ENCODE measurements at regions not wholly inside any gene's neighbourhood (a gene's known extent, or its start where the extent isn't known, plus 50 kb on each side); places are given as distances from the start of the nearest gene placed in this dataset.
"Not testable (repeated sequence)": the region's sequence is repeated elsewhere in the genome, so short reads cannot be mapped to it uniquely, and the experiment has no call there.

DNA sequence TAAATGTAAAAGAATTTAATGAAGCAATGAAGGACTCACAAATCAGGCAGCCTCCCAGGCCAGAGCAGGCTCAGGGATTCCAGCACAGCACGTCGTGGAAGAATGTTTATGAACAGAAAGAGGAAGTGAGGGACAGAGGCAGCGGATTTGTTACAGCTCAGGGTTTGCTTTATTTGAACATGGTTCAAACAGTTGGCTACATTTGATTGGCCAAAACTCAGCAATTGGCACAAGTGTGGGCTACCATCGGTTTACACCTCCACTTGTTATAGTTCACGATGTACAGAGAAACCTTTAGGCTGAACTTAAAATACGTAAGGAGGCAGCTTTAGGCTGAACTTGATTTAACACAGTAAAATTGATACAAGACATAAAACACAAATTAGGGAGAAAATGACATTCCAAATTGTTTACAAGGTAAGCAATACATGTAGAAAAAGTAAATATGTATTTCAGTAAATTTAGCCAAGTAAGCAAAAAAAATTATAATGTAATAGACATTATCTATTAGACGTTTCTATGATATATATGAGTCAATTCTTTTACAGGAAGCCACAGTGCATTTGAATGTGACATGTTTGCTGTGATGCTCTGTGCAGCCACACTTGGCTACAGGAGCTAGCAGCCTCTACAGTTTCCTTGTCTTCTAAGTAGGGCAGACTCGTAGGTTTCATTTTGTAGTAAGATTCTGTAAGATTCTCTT is 126.5 kb downstream of the ADSS2 start:
- peak; percentile 76 to 78 for DNase-seq

- no peak for DNase-seq
Measured at GRCh38 chr1:244326757-244327156, 125.0 kb downstream of the ADSS2 start.

DNA sequence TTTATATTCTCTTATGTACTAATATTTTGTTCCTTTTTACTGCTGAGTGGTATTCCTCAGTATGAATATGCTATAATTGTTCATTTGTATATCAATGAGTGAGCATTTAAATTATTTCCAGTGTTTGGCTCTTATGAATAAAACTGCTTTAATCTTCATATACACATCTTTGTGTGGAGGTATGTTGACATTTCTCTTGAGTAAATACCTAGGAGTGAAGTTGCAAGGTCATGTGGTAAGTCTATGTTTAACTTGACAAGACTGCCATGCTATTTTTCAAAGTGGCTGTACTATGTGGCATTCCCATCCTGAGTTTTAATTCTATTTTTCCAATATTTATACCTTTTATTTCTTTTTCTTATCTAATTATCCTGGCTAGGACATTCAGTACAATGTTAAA is 124.2 kb downstream of the ADSS2 start:
- no peak for DNase-seq

DNA sequence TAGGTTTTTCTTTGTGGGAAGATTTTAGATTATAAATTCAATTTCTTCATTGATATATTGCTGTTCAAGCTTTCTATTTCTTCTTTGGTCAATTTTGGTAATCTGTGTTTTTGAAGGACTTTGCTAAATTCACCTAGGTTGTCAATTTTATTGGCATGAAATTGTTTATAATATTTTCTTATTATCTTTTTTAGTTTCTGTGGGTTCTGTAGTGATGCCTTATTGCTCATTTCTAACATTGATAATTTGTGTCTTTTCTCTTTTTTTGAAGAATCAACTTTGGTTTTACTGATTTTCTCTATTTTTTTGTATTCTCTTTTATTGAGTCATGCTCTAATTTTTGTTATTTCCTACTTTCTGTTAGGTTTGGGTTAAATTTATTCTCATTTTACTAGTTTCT is 123.2 kb downstream of the ADSS2 start:
- DNase-seq: no peak

GRCh38 chr1:244329591-244330317 is 122.0 kb downstream of the ADSS2 start:
- no peak for DNase-seq

DNA sequence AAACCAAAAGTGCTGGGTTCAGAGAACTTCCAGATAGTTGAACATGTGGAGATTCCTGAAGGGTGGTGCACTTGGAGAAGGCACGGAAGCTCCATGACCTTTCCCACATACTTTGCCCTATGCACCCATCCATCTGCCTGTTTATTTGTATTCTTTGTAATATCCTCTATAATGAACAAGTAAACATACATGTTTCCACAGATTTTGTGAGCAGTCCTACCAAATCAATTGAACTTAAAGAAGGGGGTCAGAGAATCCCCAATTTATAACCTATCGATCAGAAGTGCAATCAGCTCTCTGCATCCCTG is 121.4 kb downstream of the ADSS2 start:
- DNase-seq: no peak

- not testable (repeated sequence) for DNase-seq
Measured at GRCh38 chr1:244332761-244333160, 118.9 kb downstream of the ADSS2 start.

DNA sequence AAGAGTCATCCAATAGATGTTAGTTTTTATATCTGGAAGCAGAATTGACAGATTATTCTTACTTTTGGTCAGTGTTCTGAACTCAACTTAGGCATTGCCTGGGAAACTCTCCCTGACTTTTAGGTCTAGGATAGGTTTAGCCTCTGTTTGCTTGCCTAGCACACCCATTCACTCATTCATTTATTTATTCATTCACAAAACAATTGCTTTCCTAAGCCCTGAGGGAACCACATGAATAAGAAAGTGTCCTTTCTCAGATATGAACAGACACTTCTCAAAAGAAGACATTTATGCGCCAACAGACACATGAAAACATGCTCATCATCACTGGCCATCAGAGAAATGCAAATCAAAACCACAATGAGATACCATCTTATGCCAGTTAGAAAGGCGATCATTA is 117.4 kb downstream of the ADSS2 start:
- not testable (repeated sequence) for DNase-seq

GRCh38 chr1:244334842-244335241 is 116.9 kb downstream of the ADSS2 start:
- not testable (repeated sequence) for DNase-seq

DNA sequence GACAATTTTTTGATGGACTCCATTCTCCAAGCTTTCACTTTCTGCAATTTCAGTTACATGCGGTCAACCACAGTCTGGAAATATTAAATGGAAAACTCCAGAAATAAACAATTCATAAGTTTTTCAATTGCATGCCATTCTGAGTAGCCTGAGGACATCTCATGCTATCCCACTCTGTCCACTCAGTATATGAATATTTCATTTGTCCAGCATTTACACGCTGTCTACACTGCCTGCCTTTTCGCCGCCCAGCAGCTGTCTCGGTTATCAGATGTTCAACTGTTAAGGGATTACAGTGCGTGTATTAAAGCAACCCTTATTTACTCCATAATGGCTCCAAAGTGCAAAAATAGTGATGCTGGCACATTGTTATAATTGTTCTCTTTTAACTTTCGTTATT is 116.3 kb downstream of the ADSS2 start:
- DNase-seq: no peak

DNA sequence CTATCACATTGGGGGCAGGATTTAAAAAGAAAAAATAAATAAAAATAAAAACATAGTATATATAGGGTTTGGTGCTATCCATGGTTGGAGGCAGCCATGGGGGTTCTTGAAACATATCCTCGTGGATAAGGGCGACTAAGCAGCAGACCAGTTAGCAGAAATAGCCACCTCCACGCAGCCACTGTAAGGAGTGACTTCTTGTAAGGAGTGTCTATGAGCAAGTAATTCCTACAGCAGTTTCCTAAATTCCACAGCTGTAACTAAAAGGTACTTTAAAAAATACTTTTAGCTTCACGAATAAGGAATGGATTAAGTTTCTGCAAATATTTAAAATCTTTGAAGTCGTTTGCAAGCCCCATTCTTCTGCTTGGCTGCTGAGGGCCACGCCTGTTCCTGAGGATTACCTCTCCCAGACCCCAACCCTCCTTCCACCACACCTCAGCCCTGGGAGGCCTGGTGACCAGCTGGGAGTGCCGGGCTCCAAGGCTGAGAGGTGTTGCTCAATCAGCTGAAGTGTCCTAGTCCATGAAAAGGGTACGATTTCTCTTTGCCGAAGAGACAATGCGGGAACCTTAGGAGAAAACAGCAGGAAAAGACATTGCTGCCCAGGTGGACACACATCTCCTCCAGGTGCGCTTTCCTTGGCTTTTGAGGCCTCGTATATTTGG is 115.3 kb downstream of the ADSS2 start:
- DNase-seq: no peak

- no peak for DNase-seq
Measured at GRCh38 chr1:244337839-244338238, 113.9 kb downstream of the ADSS2 start.

DNA sequence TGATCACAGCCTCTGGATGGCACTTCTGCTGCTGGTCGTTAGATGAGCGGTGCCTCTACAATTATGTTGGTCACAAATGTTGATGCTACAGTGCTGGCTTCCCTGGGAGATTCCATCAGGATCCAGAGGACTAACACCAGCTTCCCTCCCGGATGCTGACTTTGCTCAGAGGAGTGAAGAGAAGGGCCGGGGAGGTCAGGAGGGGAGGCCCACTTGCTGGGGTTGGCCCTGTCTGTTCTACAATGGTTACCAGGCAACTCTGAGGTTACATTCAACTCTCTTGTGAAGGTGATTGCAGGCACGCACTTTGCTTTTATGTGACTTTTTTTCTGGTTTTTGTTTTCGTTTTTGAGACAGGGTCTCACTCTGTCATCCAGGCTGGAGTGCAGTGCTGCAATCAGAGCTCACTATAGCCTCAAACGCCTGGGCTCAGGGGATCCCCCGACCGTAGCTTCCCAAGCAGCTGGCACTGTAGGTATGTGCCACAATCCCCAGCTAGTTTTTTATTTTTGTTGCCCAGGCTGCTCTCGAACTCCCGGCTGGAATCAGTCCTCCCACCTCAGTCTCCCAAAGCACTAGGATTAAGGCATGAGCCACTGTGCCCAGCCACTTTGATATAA is 112.5 kb downstream of the ADSS2 start:
- no peak for DNase-seq

- DNase-seq: no peak
Measured at GRCh38 chr1:244339776-244340175, 111.9 kb downstream of the ADSS2 start.

DNA sequence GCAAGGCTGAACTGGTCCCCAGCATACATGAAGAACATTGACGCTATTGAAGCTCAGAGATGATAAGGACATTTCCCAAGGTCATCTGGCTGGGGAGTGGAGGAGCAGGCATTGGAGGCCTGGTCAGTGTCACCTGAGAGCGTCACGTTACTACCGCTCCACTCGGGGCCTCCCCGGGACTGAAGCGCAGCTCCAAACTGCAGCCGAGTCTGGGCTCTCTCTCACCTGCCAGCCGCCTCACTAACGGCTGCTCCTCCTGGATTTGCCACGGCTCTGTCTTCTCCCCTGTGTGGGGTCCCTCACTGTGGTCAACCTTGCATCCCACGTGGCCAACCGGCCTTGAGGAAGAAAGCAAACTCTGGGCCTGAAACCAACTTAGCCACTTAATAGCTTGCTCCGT is 111.3 kb downstream of the ADSS2 start:
- DNase-seq: no peak

DNA sequence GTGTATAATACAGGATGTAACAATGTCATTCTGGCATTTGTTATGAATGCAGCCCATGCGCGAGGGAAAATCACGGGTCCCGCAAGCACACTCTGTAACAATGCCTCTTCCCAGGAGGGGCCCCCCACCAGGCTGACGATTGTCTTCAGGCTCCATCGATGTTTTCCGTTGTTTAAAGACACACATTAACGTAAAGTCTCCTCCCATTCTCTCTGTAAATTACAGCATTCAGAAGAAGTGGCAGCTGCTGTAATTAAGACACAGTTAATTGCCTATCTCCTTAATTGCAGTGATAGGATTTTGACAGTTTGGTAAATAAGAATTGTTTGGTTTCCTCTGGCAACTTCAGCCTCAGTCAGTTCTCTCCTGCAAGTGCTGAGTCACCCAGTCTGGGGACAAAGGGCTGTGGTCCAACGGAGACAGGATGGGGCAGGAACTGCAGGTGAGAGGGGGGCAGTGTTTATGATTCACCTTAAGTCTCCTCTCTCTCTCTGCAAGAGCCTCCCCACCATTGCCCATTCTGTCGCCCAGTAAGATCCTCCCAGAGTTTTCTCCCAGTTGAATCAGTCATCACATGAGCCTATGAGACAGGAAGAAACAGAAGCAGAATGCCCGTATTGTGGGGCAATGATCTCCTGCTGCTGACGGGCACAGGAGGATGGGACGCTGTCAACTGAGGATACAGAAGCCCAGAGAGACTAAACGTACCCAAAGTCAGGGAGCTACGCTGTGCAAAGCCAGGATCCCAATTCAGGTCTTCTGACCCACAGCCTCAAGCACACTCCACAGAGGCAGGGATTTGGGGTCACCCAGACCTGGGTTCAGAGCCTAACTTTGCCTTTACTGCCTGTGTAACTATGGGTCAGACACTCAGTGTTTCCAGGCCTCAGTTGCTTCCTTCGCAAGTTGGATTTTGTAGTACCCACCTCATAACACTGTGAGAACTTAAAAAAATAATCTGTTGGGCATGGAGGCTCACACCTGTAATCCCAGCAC is 110.0 kb downstream of the ADSS2 start:
- DNase-seq: peak; percentile 75

DNA sequence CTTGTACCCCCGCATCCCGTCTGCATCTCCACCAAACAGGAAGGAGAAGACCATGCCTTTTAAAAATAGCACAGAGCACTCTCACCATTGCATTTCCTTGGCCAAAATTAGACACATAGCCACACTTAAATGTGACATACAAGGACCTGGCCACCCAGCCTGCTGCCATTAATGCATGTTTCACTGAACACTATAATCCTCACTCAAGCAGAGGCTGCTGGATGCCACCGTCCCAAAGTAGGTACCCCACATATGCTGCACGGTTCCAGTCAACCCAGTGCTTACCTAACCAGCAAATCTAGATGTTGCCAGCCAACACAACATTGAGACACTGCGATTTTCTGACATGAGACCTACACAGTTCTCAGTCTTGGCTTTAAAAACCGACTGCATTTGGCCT is 107.7 kb downstream of the ADSS2 start:
- no peak for DNase-seq

GRCh38 chr1:244346972-244347618 is 104.6 kb downstream of the ADSS2 start:
- no peak for DNase-seq

- no peak for DNase-seq
Measured at GRCh38 chr1:244347942-244348341, 103.8 kb downstream of the ADSS2 start.

DNA sequence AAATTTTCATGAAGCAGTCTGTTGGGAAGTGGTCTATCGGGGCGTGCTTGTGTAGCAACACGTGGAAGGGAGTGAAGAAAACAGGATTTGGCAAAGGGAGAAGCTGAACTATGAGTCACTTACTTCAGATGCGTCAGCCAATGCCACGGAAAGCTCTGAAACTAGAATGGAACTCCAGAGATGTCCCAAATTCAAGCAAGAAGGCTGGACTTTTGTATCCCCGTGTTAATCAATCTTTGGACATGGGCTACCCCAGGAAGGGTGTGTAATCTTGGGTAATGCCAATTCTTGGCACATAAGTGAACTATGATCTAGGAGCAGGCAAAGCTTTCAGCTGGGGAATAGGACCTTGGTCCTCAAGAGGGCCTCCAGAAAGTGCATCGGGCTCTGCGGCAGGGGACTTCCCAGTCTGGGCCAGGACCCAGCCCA is 102.6 kb downstream of the ADSS2 start:
- peak; percentile 68 to 69 for DNase-seq

DNA sequence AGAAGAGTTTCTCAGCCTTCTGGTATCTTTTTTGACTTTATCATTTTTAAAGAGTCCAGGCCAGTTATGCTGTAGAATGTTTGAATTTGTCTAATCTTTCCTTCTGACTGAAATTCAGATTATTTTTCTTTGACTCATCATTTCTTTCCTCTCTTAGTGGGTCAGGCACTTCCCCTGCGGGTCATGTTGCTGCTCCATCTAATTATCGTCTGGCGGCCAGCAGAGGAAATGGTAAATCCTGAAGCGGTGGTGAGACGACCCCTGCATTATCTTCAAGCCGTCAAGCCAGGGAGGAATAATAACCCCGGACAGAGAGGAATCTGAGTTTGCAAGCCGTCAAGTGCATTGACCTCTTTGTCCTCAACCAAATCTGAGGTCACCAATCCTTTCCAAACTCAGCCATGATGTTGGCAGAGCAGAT is 102.1 kb downstream of the ADSS2 start:
- DNase-seq: no peak

DNA sequence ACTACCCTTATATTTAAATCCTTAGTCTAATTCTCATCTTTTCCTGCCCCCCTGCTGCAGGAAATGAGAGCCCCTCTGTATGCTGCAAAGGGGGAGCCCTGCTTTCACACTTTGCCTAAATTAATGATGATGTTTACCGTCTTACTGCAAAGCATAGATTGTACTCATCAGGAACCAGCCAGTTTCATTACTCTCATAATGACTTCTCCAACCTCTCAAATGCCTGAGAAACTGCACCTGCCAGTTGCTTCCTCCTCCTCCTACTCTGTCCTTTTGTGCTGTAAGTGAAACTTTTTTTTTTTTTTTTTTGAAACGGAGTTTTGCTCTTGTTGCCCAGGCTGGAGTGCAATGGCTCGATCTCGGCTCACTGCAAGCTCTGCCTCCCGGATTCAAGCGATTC is 101.7 kb downstream of the ADSS2 start:
- DNase-seq: peak in 1 of 2 donors; percentile 30

All from inflammatory macrophage (primary cell).